ENCODE measurements at regions not wholly inside any gene's neighbourhood (a gene's known extent, or its start where the extent isn't known, plus 50 kb on each side); places are given as distances from the start of the nearest gene placed in this dataset.

DNA sequence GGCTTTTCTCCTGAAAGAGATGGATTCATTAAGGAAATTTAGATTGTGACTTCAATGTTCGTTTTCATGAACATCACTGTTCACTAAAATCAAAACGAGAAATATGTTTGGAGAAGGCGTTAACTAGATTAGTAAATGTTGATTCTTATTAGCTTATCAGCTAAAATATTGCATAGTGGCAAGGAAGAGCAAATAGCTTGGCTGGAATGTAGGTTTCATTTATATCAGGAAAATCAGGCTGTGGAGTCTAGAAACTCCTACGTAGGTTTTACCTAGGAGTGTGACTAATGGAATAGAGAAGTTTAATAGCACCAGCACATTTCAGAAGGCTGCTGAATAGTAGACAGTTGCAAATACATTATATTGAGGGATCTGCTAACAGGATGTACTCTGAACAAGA lies 344.9 kb downstream of the LIG4 start:
- peaks cover 0 to 4% of the 10 kb centered on the region in 2 donors for H3K4me1 ChIP-seq (ENCODE audit: control insufficient read depth in 1 of 2, insufficient read depth in 2 of 2, low read length in 2 of 2)
- no peaks in the 10 kb centered on the region for H3K36me3 ChIP-seq (ENCODE audit: control insufficient read depth in 1 of 2, insufficient read depth in 2 of 2, low read length in 2 of 2)
- H3K27me3 ChIP-seq (ENCODE audit: control insufficient read depth in 1 of 2, insufficient read depth in 2 of 2, low read length in 2 of 2): peaks cover 14 to 21% of the 10 kb centered on the region in 2 donors
- no peak overlapping the region for H3K27ac ChIP-seq (ENCODE audit: low read depth, low read length)
- H3K9me3 ChIP-seq (ENCODE audit: control insufficient read depth in 1 of 2, low read length in 2 of 2): no peaks in the 10 kb centered on the region
- H3K4me3 ChIP-seq (ENCODE audit: low read depth in 1 of 2, low read length in 2 of 2): no peak overlapping the region
- H3K9ac ChIP-seq (ENCODE audit: low read depth in 1 of 2, low read length in 2 of 2): no peak overlapping the region

GRCh38 chr13:107867701-107868661 lies 347.4 kb downstream of the LIG4 start:
- Histone ChIP-seq H3K9ac (ENCODE audit: low read depth in 1 of 2, low read length in 2 of 2) (no peak overlapping the region), H3K9me3 (ENCODE audit: control insufficient read depth in 1 of 2, low read length in 2 of 2) (no peaks in the 10 kb centered on the region), H3K27ac (ENCODE audit: low read depth, low read length) (no peak overlapping the region), H3K27me3 (ENCODE audit: control insufficient read depth in 1 of 2, insufficient read depth in 2 of 2, low read length in 2 of 2) (peaks cover 22 to 26% of the 10 kb centered on the region in 2 donors), H3K36me3 (ENCODE audit: control insufficient read depth in 1 of 2, insufficient read depth in 2 of 2, low read length in 2 of 2) (no peaks in the 10 kb centered on the region), H3K4me3 (ENCODE audit: low read depth in 1 of 2, low read length in 2 of 2) (peak overlapping the region; percentile 48 to 65), H3K4me1 (ENCODE audit: control insufficient read depth in 1 of 2, insufficient read depth in 2 of 2, low read length in 2 of 2) (peaks cover 0 to 4% of the 10 kb centered on the region in 2 donors)

- Histone ChIP-seq H3K27ac (ENCODE audit: low read depth, low read length) (no peak overlapping the region), H3K4me1 (ENCODE audit: control insufficient read depth in 1 of 2, insufficient read depth in 2 of 2, low read length in 2 of 2) (peaks cover 0 to 4% of the 10 kb centered on the region in 2 donors), H3K4me3 (ENCODE audit: low read depth in 1 of 2, low read length in 2 of 2) (peak overlapping the region; percentile 2 to 48), H3K36me3 (ENCODE audit: control insufficient read depth in 1 of 2, insufficient read depth in 2 of 2, low read length in 2 of 2) (no peaks in the 10 kb centered on the region), H3K27me3 (ENCODE audit: control insufficient read depth in 1 of 2, insufficient read depth in 2 of 2, low read length in 2 of 2) (peaks cover 22 to 26% of the 10 kb centered on the region in 2 donors), H3K9me3 (ENCODE audit: control insufficient read depth in 1 of 2, low read length in 2 of 2) (no peaks in the 10 kb centered on the region), H3K9ac (ENCODE audit: low read depth in 1 of 2, low read length in 2 of 2) (no peak overlapping the region)
Observed at GRCh38 chr13:107866941-107867623, 348.3 kb downstream of the LIG4 start.

DNA sequence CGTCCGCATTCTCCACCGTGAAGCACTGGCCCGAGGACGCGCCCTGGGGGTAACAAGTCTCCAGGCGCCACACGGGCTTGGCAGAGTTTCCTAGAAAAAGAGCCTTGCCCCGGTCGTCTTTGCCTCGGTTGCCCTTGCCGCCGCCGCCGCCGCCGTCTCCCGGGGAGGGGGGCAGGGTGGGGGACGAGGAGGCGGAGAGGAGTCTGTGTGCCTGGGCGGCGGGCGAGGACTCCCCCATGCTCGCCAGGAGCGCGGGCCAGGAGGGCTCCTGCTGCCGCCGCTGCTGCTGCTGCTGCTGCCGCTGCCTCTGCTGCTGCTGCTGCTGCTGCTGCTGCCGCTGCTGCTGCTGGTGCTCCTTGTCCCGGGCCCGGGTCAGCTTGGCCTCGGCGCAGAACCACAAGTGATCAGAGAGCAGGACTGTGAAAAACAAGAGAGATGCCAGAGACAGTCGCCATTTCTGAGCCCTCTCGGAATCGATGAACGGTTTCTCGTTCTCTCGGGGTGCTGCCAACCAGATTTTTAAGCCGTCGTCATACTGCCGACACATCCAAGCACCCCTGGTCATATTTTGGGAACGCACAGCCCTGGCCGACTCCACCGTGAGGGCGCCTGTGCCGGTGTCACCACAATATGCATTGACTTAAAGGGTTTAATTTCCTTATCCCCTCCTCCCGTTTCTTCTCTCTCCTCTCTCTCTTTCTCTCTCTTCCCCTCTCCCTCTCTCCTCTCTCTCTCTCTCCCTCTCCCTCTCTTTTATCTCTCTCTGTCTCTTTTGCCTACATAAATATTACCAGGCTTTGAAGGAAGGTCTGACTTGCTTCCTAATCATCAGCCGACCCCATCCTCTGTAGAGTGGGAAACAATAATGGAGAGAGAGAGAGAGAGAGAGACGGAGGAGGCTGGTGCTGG lies 349.1 kb downstream of the LIG4 start:
- Histone ChIP-seq H3K36me3 (ENCODE audit: control insufficient read depth in 1 of 2, insufficient read depth in 2 of 2, low read length in 2 of 2) (no peaks in the 10 kb centered on the region), H3K4me3 (ENCODE audit: low read depth in 1 of 2, low read length in 2 of 2) (peak overlapping the region; percentile 32 to 43), H3K9me3 (ENCODE audit: control insufficient read depth in 1 of 2, low read length in 2 of 2) (no peaks in the 10 kb centered on the region), H3K27me3 (ENCODE audit: control insufficient read depth in 1 of 2, insufficient read depth in 2 of 2, low read length in 2 of 2) (peaks cover 22 to 26% of the 10 kb centered on the region in 2 donors), H3K27ac (ENCODE audit: low read depth, low read length) (no peak overlapping the region), H3K4me1 (ENCODE audit: control insufficient read depth in 1 of 2, insufficient read depth in 2 of 2, low read length in 2 of 2) (peaks cover 0 to 4% of the 10 kb centered on the region in 2 donors), H3K9ac (ENCODE audit: low read depth in 1 of 2, low read length in 2 of 2) (no peak overlapping the region)

- no peaks in the 10 kb centered on the region for H3K36me3 ChIP-seq (ENCODE audit: control insufficient read depth in 1 of 2, insufficient read depth in 2 of 2, low read length in 2 of 2)
- H3K27ac ChIP-seq (ENCODE audit: low read depth, low read length): no peak overlapping the region
- peaks cover 0 to 4% of the 10 kb centered on the region in 2 donors for H3K4me1 ChIP-seq (ENCODE audit: control insufficient read depth in 1 of 2, insufficient read depth in 2 of 2, low read length in 2 of 2)
- H3K9ac ChIP-seq (ENCODE audit: low read depth in 1 of 2, low read length in 2 of 2): no peak overlapping the region
- H3K27me3 ChIP-seq (ENCODE audit: control insufficient read depth in 1 of 2, insufficient read depth in 2 of 2, low read length in 2 of 2): peaks cover 22 to 26% of the 10 kb centered on the region in 2 donors
- peak overlapping the region; percentile 32 to 43 for H3K4me3 ChIP-seq (ENCODE audit: low read depth in 1 of 2, low read length in 2 of 2)
- no peaks in the 10 kb centered on the region for H3K9me3 ChIP-seq (ENCODE audit: control insufficient read depth in 1 of 2, low read length in 2 of 2)
Observed at GRCh38 chr13:107865643-107866031, 349.7 kb downstream of the LIG4 start.

DNA sequence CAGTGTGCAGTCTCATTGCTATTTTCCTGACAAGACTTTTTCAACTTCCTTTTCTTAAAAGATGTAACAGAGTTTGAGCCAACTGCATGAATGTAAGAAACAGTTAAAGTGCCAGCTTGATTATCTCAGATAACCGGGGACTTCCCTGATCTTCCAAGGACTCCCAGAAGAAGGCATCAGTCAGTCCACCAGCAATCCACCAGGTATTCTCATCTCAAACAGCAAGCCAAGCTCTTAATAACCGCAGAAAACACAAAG lies 350.1 kb downstream of the LIG4 start:
- Histone ChIP-seq H3K4me3 (ENCODE audit: low read depth in 1 of 2, low read length in 2 of 2) (no peak overlapping the region), H3K9me3 (ENCODE audit: control insufficient read depth in 1 of 2, low read length in 2 of 2) (no peaks in the 10 kb centered on the region), H3K27me3 (ENCODE audit: control insufficient read depth in 1 of 2, insufficient read depth in 2 of 2, low read length in 2 of 2) (peaks cover 22 to 26% of the 10 kb centered on the region in 2 donors), H3K4me1 (ENCODE audit: control insufficient read depth in 1 of 2, insufficient read depth in 2 of 2, low read length in 2 of 2) (peaks cover 0 to 4% of the 10 kb centered on the region in 2 donors), H3K9ac (ENCODE audit: low read depth in 1 of 2, low read length in 2 of 2) (no peak overlapping the region), H3K27ac (ENCODE audit: low read depth, low read length) (no peak overlapping the region), H3K36me3 (ENCODE audit: control insufficient read depth in 1 of 2, insufficient read depth in 2 of 2, low read length in 2 of 2) (no peaks in the 10 kb centered on the region)

DNA sequence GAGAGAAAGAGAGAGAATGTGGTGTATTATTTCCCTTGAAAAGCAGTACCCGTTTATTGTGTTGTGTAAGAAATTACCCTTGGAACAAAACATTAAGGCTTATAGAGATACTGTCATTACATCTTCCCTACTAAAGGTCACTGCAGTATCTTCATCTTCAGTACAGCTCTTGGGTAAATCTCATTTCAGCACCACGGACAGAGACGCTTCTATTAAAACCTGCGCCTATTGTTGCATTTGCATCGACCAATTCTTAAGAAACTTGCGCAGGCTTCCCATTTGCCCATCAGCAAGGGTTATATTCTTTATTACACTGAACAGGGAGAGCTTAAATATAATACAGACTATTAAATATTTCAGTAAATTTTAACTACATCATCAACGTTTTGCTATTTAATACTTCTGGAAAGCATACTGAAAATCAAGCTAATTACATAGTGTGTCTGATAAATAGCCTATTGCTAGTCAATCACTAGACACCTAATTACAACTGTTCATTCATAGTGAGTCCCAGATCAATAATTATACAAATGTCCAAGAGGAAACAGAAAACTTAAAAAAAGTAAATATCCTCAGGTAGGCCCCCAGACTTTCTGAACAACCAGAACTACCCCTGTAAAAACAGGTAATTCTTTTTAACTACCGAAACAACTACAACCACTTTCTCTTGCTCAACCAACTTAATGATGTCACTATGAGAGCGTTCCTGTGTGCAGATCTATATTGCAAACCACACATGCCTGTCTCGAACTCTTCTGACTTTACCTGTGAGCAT lies 350.6 kb downstream of the LIG4 start:
- Histone ChIP-seq H3K9ac (ENCODE audit: low read depth in 1 of 2, low read length in 2 of 2) (no peak overlapping the region), H3K4me3 (ENCODE audit: low read depth in 1 of 2, low read length in 2 of 2) (no peak overlapping the region), H3K4me1 (ENCODE audit: control insufficient read depth in 1 of 2, insufficient read depth in 2 of 2, low read length in 2 of 2) (peaks cover 0 to 4% of the 10 kb centered on the region in 2 donors), H3K36me3 (ENCODE audit: control insufficient read depth in 1 of 2, insufficient read depth in 2 of 2, low read length in 2 of 2) (no peaks in the 10 kb centered on the region), H3K27ac (ENCODE audit: low read depth, low read length) (no peak overlapping the region), H3K27me3 (ENCODE audit: control insufficient read depth in 1 of 2, insufficient read depth in 2 of 2, low read length in 2 of 2) (peaks cover 22 to 26% of the 10 kb centered on the region in 2 donors), H3K9me3 (ENCODE audit: control insufficient read depth in 1 of 2, low read length in 2 of 2) (no peaks in the 10 kb centered on the region)

GRCh38 chr13:107860284-107860683 lies 355.1 kb downstream of the LIG4 start:
- H3K27me3 ChIP-seq (ENCODE audit: control insufficient read depth in 1 of 2, insufficient read depth in 2 of 2, low read length in 2 of 2): peaks cover 4 to 7% of the 10 kb centered on the region in 2 donors
- H3K9ac ChIP-seq (ENCODE audit: low read depth in 1 of 2, low read length in 2 of 2): no peak overlapping the region
- no peak overlapping the region for H3K4me3 ChIP-seq (ENCODE audit: low read depth in 1 of 2, low read length in 2 of 2)
- no peaks in the 10 kb centered on the region for H3K36me3 ChIP-seq (ENCODE audit: control insufficient read depth in 1 of 2, insufficient read depth in 2 of 2, low read length in 2 of 2)
- H3K27ac ChIP-seq (ENCODE audit: low read depth, low read length): no peak overlapping the region
- no peaks in the 10 kb centered on the region for H3K4me1 ChIP-seq (ENCODE audit: control insufficient read depth in 1 of 2, insufficient read depth in 2 of 2, low read length in 2 of 2)
- H3K9me3 ChIP-seq (ENCODE audit: control insufficient read depth in 1 of 2, low read length in 2 of 2): no peaks in the 10 kb centered on the region

- Histone ChIP-seq H3K4me1 (ENCODE audit: control insufficient read depth in 1 of 2, insufficient read depth in 2 of 2, low read length in 2 of 2) (no peaks in the 10 kb centered on the region), H3K9me3 (ENCODE audit: control insufficient read depth in 1 of 2, low read length in 2 of 2) (no peaks in the 10 kb centered on the region), H3K36me3 (ENCODE audit: control insufficient read depth in 1 of 2, insufficient read depth in 2 of 2, low read length in 2 of 2) (no peaks in the 10 kb centered on the region), H3K4me3 (ENCODE audit: low read depth in 1 of 2, low read length in 2 of 2) (no peak overlapping the region), H3K27ac (ENCODE audit: low read depth, low read length) (no peak overlapping the region), H3K27me3 (ENCODE audit: control insufficient read depth in 1 of 2, insufficient read depth in 2 of 2, low read length in 2 of 2) (no peaks in the 10 kb centered on the region), H3K9ac (ENCODE audit: low read depth in 1 of 2, low read length in 2 of 2) (no peak overlapping the region)
Observed at GRCh38 chr13:107854880-107855279, 360.5 kb downstream of the LIG4 start.

Data from duodenal mucosa (tissue), 2 donors.